ENCODE measurements at regions not wholly inside any gene's neighbourhood (a gene's known extent, or its start where the extent isn't known, plus 50 kb on each side); places are given as distances from the start of the nearest gene placed in this dataset.
A peak's percentile ranks its signal among the peaks of the same experiment; 100 is the strongest.

- no peaks in the 10 kb centered on the region for H3K36me3 ChIP-seq (ENCODE audit: control insufficient read depth in 4 of 4, insufficient read depth in 3 of 4, low read depth in 1 of 4, low read length in 3 of 4)
These were observed 238.7 kb upstream of the TMCO5A start for GRCh38 chr15:37695719-37696118.

GRCh38 chr15:37698679-37699078, 235.8 kb upstream of the TMCO5A start:
- no peak overlapping the region for H3K9ac ChIP-seq (ENCODE audit: low read depth in 1 of 2, low read length in 2 of 2)
- H3K9me3 ChIP-seq (ENCODE audit: control insufficient read depth in 4 of 4, low read length in 3 of 4), result no peaks in the 10 kb centered on the region
- H3K36me3 ChIP-seq (ENCODE audit: control insufficient read depth in 4 of 4, insufficient read depth in 3 of 4, low read depth in 1 of 4, low read length in 3 of 4), result no peaks in the 10 kb centered on the region
- H3K27me3 ChIP-seq (ENCODE audit: control insufficient read depth in 4 of 4, insufficient read depth in 4 of 4, low read length in 3 of 4), result no peaks in the 10 kb centered on the region
- H3K4me1 ChIP-seq (ENCODE audit: control insufficient read depth in 4 of 4, insufficient read depth in 4 of 4, low read length in 3 of 4), result no peaks in the 10 kb centered on the region
- DNase-seq (ENCODE audit: low spot score), result no peak
- no peak overlapping the region for H3K27ac ChIP-seq (ENCODE audit: low read depth in 1 of 2, low read length in 2 of 2)
- WGBS, result 85% methylated on average over 3 of the region's 3 CpGs
- H3K4me3 ChIP-seq (ENCODE audit: low read depth in 1 of 3, low read length in 3 of 3), result no peak overlapping the region
- TF ChIP-seq RAD21 (IDR thresholded peaks at IDR 0.05), result peak; percentile 51 to 72
- TF ChIP-seq YY1 (IDR thresholded peaks at IDR 0.05), result no peak
- TF ChIP-seq CTCF (IDR thresholded peaks at IDR 0.05; ENCODE audit: low read depth, low read length, missing input control), result peak; percentile 15

More at GRCh38 chr15:37695719-37696118, 238.7 kb upstream of the TMCO5A start:
- no peak for DNase-seq (ENCODE audit: low spot score)
- Histone ChIP-seq H3K27ac (ENCODE audit: low read depth in 1 of 2, low read length in 2 of 2) (no peak overlapping the region), H3K9me3 (ENCODE audit: control insufficient read depth in 4 of 4, low read length in 3 of 4) (no peaks in the 10 kb centered on the region), H3K4me3 (ENCODE audit: low read depth in 1 of 3, low read length in 3 of 3) (no peak overlapping the region), H3K27me3 (ENCODE audit: control insufficient read depth in 4 of 4, insufficient read depth in 4 of 4, low read length in 3 of 4) (no peaks in the 10 kb centered on the region), H3K9ac (ENCODE audit: low read depth in 1 of 2, low read length in 2 of 2) (no peak overlapping the region), H3K4me1 (ENCODE audit: control insufficient read depth in 4 of 4, insufficient read depth in 4 of 4, low read length in 3 of 4) (no peaks in the 10 kb centered on the region)
- TF ChIP-seq FOXA2 (IDR thresholded peaks at IDR 0.05) (no peak), RXRA (IDR thresholded peaks at IDR 0.05) (no peak), FOXA1 (IDR thresholded peaks at IDR 0.05) (no peak), REST (IDR thresholded peaks at IDR 0.05) (no peak), TAF1 (conservative IDR thresholded peaks at IDR 0.05) (no peak), HNF4G (IDR thresholded peaks at IDR 0.05) (no peak), NR2F2 (IDR thresholded peaks at IDR 0.05) (no peak), CTCF (IDR thresholded peaks at IDR 0.05; ENCODE audit: low read depth, low read length, missing input control) (no peak), MAX (IDR thresholded peaks at IDR 0.05) (no peak), SP1 (IDR thresholded peaks at IDR 0.05) (no peak), HNF4A (conservative IDR thresholded peaks at IDR 0.05) (no peak)

Data from liver (tissue), 8 donors.